GM12892 (cell line): ENCODE measurements at regions not wholly inside any gene's neighbourhood (a gene's known extent, or its start where the extent isn't known, plus 50 kb on each side); places are given as distances from the start of the nearest gene placed in this dataset.

ENCODE experiments used
- DNase-seq: peaks from one replicate; pipeline ENCODE4 v3.0.0; 2011; ENCODE audit not compliant: insufficient read length
- FAIRE-seq: peaks from 2 replicates; lab custom pipeline; 2011; peaks lifted over from hg19 to GRCh38; lab: Jason Lieb, UNC
- POLR2A ChIP-seq: IDR thresholded peaks from 2 replicates; pipeline ENCODE4 v1.6.1; 2011; ENCODE audit warnings: low read depth, low read length, control low read depth
- POLR2AphosphoS5 ChIP-seq: IDR thresholded peaks from 2 replicates; pipeline ENCODE4 v1.6.1; 2011; ENCODE audit warnings: low read depth, low read length, control low read depth
- TAF1 ChIP-seq: IDR thresholded peaks from 2 replicates; pipeline ENCODE4 v1.6.1; 2011; ENCODE audit warnings: low read depth, mild to moderate bottlenecking, control low read depth, low read length, borderline replicate concordance

DNA sequence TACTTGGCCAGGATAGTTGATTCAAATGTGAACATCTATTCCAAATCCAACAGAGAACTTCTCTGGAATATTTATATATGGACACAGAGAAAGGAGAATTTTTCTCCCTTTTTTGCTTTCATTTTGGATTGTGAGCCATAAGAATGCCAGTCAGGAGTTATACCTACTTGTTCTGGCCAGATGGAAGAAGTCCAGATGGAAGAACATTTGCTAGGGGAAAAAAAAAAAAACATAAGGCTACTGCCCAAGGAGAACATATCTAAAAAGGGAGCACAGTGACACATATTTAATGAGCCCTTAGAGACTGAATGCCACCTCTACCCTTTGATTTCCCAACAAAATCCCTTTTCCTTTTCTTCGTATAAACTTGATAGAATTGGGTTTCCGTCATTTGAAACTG is 61.7 kb upstream of the PPP2R2B start:
- no peak for FAIRE-seq
- no peak for DNase-seq
- TF ChIP-seq TAF1 (no peak), POLR2A (no peak), POLR2AphosphoS5 (no peak)

DNA sequence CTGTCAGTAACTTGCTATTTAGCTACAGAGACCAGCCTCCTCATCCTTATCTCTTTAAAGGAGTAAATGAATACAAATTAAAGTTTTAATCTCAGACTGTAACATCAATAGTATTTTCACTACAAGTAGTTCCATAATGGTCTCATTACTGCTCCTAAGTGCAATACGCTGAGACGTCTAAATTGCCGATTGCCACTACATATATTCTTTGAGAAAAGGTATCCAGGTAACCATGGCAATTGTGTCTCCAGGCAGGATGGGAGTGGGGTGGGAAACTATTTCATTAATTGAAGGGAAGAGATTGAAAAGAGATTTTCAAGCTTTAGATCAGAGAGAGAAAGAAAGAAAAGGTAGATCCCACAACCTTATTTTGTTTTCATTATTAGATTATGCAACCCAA is 65.5 kb upstream of the PPP2R2B start:
- FAIRE-seq = no peak
- DNase-seq = no peak
- TF ChIP-seq TAF1 (no peak), POLR2AphosphoS5 (no peak), POLR2A (no peak)

DNA sequence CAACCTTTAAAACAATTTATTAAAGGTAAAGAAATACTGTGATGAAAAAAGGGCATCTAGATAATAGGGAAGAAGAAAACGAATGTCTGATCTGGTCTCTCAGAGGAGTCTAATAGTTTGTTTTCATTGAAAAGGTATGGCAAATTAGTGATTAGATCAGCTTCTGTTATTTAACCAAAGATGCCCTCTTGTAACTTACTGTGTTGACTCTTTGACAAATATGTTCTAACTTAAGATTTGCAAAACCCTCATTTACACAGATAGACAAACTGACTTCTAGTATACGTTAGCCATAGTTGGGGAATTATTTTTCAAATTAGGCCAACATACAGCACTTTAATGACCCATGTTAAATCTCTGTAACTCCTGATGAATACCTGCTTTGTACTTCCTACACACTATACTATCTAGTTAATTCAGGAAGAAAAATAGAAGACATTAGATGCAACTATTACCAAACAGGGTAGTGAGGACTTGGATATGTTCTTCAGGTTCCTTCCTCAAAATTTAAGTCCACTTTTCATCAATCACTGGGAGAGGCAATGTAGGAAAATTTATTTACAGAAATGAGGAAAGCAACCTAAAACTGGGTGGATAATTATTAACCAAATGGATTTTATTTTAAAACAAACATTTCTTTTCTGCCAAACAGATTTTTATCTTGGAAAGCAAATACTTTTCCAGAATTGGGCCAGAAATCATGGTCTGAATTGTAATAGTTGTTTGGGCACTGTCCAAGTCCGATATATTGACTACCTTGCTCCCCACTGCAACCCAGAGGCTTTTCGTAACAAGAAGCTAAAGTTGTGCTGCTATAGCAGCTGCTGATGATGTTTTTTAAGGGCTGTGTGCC is 66.4 kb upstream of the PPP2R2B start:
- DNase-seq (no peak), FAIRE-seq (no peak)

GRCh38 chr5:146945617-146946084 is 67.1 kb upstream of the PPP2R2B start:
- no peak for TF ChIP-seq POLR2AphosphoS5
- TF ChIP-seq POLR2A = no peak
- TF ChIP-seq TAF1 = no peak
- DNase-seq (no peak), FAIRE-seq (no peak)

More for the DNA sequence above, 66.4 kb upstream of the PPP2R2B start:
- TF ChIP-seq TAF1 (no peak), POLR2AphosphoS5 (no peak), POLR2A (no peak)

DNA sequence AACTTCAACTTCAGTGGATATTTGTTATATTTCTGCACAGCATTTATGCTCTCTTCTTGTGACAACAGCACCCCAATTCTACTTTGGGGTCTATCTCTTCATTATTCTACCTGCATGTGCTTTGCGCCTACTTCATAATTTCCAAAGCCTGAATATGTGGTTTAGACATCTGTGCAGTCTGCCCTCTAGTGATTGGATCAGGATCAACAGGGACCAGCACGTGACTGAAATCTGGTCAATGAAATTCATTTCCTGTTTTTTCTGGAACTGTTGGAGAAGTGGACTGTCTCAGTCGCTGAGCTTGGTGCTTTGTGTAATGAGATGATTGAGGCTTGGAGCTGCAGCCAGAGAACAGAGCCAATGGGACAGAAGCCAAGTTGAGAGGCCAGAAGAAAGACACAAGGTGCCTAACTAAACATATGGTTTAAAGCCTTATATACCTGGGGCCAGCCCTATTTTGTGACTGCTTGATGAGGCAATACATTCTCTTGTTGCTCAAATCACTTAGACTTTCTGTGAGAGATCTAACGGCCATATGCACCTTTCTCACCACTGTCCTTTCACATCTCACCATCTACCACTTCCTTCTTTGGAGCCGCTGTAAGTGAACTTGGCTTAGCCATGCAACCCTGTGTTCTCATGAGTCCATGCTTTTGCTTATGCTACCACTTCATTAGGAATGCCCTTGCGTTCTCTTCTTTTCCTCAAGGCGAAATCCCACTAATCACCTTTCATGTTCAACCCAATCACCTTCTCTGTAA is 68.8 kb upstream of the PPP2R2B start:
- FAIRE-seq (no peak), DNase-seq (no peak)

DNA sequence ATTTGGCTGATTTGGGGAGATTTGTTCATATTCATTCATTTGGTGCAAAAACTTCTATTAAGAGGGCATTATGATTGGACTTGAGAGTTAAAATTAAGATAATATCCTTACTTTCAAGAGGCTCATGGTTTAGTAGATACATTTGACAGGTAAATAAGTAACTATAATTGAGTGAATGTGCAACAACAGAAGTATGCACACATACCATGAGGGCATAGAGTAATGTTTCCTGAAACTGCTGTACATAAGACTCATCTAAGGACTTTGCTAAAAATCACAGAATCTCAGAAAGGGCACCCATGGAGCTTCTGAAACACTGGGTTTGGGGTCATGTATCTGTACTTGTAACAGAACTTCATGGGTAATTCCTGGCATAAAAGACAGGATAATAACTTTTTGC is 70.1 kb upstream of the PPP2R2B start:
- FAIRE-seq = no peak
- DNase-seq = no peak
- TF ChIP-seq POLR2A = no peak
- no peak for TF ChIP-seq POLR2AphosphoS5
- TF ChIP-seq TAF1 = no peak

More for the DNA sequence above, 68.8 kb upstream of the PPP2R2B start:
- TF ChIP-seq TAF1 (no peak), POLR2A (no peak), POLR2AphosphoS5 (no peak)

DNA sequence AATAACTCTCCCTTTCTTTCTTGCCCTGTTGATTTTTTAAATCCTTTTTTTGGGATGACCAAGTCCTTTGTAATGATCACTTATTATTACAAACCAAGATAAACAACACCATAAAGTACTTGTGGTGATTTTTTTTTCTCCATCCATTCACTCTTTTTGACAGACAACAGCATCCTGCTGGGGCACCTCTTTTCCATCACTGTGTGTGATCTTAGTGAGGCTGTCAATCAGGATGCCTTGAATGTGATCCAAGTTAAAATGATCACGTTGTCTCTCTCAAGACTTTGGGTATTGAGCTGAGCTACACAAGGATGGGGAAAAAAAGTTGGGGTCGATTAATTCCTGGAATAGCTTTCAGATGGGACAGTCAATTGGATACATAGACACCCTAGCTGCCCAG is 73.6 kb upstream of the PPP2R2B start:
- DNase-seq (no peak), FAIRE-seq (no peak)
- TF ChIP-seq POLR2A (no peak), POLR2AphosphoS5 (no peak), TAF1 (no peak)

- TF ChIP-seq POLR2A = no peak
- TF ChIP-seq POLR2AphosphoS5 = no peak
- no peak for TF ChIP-seq TAF1
- FAIRE-seq = no peak
- no peak for DNase-seq
Observed at GRCh38 chr5:146956217-146956616, 77.7 kb upstream of the PPP2R2B start.

GRCh38 chr5:146959360-146959759 is 80.8 kb upstream of the PPP2R2B start:
- DNase-seq (no peak), FAIRE-seq (no peak)
- TF ChIP-seq TAF1 (no peak), POLR2AphosphoS5 (no peak), POLR2A (no peak)

DNA sequence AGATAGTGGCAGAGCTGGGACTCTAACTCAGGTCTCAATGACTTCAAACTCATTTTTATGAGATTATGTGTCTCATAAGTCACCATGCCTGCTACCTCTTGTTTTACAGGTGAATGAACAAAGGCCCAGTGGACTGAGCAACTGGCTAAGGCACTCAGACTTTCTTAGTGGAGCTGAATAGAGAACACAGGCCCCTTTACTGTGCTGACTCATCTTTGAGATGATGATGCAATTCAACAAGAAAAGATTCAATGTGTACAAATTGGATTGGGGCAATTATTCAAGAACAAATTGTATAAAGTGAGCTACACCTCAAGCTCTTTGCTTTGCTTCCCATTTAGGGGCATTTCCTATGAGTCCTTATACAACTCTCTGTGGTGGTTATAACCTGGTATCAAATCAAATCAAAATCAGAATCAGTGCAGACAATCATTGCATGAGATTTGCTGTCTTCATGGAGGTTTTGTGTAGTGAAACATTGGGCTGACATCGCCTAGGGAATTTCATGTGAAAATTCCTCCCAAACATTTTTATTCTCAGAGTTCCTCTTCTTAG is 84.3 kb upstream of the PPP2R2B start:
- no peak for DNase-seq
- FAIRE-seq = no peak
- TF ChIP-seq TAF1 = no peak
- no peak for TF ChIP-seq POLR2AphosphoS5
- no peak for TF ChIP-seq POLR2A
